GM19463 (cell line): ENCODE measurements at regions not wholly inside any gene's neighbourhood (a gene's known extent, or its start where the extent isn't known, plus 50 kb on each side); places are given as distances from the start of the nearest gene placed in this dataset.
"Not testable (repeated sequence)": the region's sequence is repeated elsewhere in the genome, so short reads cannot be mapped to it uniquely, and the experiment has no call there.

Experiments used
- ATAC-seq: cut with Tn5 transposase; IDR thresholded peaks from one replicate; pipeline ENCODE4 v1.9.1; 2021; ENCODE audit warnings: mild to moderate bottlenecking, moderate library complexity; ENCODE audit not compliant: unreplicated experiment

- ATAC-seq = no peak
Measured at GRCh38 chr2:56768973-56769372, 585.2 kb downstream of the CCDC85A start.

DNA sequence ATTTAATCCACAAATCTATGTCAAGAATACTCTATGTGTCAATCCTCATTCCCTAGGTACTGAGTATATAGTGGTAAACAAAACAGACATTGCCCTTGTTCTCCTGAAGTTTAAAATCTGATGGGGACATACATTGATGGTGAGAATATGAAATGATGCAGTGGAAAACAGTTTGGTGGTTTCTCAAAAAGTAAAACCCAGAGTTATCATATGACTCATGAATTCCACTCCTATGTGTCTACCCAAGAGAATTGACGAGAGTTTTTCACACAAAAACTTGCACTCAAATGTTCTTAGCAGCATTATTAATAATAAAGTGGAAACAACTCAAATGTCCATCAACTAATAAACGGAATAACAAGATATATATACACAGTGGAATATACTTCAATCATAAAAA is 586.7 kb downstream of the CCDC85A start:
- ATAC-seq = no peak

DNA sequence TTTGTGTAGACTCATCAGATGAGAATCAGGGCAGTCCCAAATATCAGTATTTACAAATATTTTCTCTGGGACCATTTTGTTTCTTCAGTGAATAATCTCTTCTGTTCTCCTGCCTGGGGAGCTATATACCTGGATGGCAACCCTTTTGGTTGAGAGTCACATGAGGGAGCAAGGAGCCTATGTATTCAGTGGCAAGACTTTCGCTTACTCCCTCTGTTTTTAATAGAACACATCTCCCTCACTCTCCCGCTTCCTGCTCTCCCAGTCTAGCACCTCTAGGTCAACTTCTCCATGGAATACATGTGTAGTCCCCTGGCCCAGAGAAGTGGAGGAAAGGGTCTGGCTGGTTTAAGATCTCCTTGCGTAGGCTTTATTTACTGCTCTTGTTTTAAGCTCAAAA is 600.3 kb downstream of the CCDC85A start:
- no peak for ATAC-seq

GRCh38 chr2:56801214-56801613 is 617.4 kb downstream of the CCDC85A start:
- no peak for ATAC-seq

- no peak for ATAC-seq
Measured at GRCh38 chr2:56801770-56802169, 618.0 kb downstream of the CCDC85A start.

GRCh38 chr2:56803596-56803995 is 619.8 kb downstream of the CCDC85A start:
- ATAC-seq = no peak

DNA sequence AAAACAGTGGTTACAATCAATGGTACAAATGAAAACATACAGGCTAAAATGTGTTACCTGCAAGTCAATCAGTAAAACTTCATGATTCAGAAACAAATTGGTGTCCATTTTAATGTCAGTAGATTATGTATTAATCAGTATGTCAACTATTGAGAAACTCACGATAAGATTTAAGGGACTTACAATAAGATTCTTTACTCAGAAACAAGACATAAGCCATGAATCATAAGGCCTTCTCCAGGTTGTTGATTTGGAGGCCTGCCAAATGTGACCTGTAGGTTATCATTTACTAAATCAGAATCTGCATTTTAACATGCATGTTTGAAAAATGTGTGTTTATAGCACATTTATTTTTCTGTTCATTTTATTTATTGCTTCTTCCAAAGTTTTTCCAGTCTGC is 623.1 kb downstream of the CCDC85A start:
- no peak for ATAC-seq

DNA sequence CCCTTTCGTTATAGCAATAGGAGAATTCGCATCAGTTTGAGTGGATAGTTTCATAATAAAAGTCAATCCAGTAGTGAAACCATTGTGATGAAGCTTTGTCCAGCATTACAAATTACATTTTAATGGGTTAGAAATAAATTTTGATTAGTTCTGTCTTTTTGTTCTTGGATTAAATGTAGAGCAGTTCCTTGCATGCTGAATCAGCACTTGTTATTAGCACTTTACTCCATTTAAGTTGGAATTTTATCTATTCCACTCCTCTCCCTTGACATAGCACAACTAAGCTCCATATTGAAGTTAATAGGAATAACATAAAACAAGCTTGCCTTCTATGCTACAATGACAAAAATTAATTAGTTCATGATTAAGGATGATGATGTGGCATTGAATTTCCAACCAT is 624.1 kb downstream of the CCDC85A start:
- no peak for ATAC-seq

- ATAC-seq = no peak
Measured at GRCh38 chr2:56811401-56811800, 627.6 kb downstream of the CCDC85A start.

GRCh38 chr2:56812432-56812831 is 628.6 kb downstream of the CCDC85A start:
- ATAC-seq = no peak

GRCh38 chr2:56813490-56813889 is 629.7 kb downstream of the CCDC85A start:
- ATAC-seq = no peak

- no peak for ATAC-seq
Measured at GRCh38 chr2:56816666-56817065, 632.9 kb downstream of the CCDC85A start.

DNA sequence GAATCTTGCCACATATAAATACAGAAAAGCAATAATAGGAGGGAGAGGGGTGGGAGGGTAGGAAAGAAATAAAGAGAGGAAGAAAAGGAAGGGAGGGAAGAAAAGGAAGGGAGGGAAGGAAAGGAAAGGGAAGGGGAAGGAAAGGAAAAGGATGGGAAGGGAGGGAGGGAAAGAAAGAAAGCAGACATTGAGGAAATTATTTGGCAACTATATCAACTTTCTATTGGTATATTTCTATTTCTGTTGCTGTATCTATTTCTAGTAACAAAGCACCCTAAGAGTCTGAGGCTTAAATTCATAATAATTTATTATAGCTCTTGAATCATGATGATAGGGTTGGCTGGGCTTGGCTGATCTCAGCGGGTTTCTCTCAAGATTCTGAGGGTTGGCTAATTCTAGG is 648.0 kb downstream of the CCDC85A start:
- ATAC-seq = no peak

GRCh38 chr2:56834686-56835085 is 650.9 kb downstream of the CCDC85A start:
- ATAC-seq = no peak

DNA sequence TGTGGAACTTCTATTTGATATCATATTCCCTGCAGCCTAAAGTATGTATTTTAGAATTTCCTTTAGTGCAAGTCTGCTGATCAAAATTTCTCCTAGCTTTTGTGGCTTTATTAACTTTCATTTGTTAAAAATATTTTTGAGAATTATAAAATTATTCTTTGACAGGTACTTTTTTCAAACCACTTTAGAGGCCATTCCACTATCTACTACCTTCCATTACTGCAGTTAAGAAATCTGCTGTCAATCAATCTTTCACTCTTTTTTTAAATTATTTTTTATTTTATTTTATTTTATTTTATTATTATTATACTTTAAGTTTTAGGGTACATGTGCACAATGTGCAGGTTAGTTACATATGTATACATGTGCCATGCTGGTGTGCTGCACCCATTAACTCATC is 656.2 kb downstream of the CCDC85A start:
- not testable (repeated sequence) for ATAC-seq

DNA sequence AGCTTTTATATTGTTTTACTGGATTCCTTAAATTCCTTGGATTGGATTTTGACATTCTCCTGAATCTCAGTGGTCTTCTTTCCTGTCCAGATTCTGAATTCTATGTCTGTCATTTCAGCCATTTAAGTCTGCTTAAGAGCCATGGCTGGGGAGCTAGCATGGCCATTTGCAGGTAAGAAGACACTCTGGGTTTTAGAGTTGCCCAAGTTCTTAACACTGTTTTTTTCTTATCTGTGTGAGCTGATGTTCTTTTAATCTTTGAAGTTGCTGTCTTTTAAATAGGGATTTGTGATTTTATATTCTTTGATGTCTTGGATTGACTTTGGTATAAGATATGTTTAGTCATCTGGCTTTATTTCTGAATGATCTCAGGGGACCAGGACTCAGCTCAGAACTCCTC is 677.2 kb downstream of the CCDC85A start:
- no peak for ATAC-seq

- ATAC-seq = no peak
Measured at GRCh38 chr2:56871644-56872043, 687.9 kb downstream of the CCDC85A start.

DNA sequence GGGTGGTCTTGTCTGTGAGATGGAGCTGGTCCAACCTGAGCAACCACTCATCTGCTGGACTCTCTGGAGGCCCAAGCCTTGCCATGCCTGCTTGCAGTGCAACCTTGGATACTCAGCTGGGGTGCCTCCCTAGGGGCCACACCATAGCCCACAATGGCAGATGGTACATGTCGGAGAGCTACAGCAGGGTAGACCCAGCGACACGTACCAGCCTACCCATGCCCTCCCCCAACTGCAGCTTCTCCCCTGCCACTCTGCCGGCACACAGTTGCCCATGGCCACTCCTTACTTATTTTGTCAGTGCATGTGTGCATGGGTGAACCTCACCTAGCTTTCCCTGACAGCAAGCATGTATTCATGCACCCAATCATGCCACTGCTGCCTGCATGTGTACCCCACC is 690.9 kb downstream of the CCDC85A start:
- ATAC-seq = no peak

GRCh38 chr2:56889738-56890137 is 705.9 kb downstream of the CCDC85A start:
- ATAC-seq = no peak

GRCh38 chr2:56892382-56892781 is 708.6 kb downstream of the CCDC85A start:
- ATAC-seq = no peak

- no peak for ATAC-seq
Measured at GRCh38 chr2:56898986-56899385, 715.2 kb downstream of the CCDC85A start.

GRCh38 chr2:56912490-56912889 is 728.7 kb downstream of the CCDC85A start:
- ATAC-seq = no peak

- ATAC-seq = no peak
Measured at GRCh38 chr2:56918790-56919189, 735.0 kb downstream of the CCDC85A start.

DNA sequence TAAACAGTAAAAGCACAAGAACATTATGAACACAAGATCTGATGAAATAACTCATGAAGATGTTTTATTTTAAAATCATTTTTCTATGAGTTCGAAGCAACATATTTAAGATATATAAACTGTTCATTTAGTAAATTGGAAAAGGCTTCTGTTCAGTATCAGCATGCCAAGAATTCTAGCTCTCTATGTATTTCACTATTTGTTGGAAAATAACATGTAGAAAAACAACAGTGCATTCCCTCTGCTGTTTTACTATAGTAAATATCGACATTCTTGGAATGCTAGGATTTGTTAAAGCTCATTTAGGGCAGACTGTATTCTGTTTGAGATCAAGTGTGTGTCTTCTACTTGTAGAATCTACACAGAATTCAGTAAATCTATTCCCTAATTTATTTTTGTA is 750.2 kb downstream of the CCDC85A start:
- ATAC-seq = no peak
